NCI-H2171 (cell line): ENCODE measurements at regions not wholly inside any gene's neighbourhood (a gene's known extent, or its start where the extent isn't known, plus 50 kb on each side); places are given as distances from the start of the nearest gene placed in this dataset.
"Not testable (repeated sequence)": the region's sequence is repeated elsewhere in the genome, so short reads cannot be mapped to it uniquely, and the experiment has no call there.

ENCODE experiments used
- DNase-seq: peaks from one replicate; lab custom pipeline; 2025; lab: John Stamatoyannopoulos, UW

DNA sequence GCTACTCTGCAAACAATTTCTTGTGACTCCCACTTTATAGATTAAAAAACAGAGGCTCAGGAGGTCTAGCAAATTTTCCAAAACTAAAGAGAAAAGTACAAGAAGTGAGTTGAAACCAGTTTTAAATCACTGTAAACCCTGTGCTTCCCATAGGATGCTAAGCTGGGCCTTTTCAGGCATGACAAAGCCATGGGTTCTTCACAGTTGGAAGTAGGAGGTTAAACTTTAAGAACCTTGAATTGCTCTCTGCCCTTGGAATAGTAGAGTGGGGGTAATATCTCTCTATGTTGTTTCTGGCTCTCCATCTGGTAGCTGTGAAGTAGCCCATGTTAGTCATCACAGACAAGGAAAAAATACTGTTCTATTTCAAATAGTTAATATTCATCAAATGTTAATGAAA is 193.6 kb upstream of the SATB1 start:
- no peak for DNase-seq

GRCh38 chr3:18611991-18612390 is 186.9 kb upstream of the SATB1 start:
- no peak for DNase-seq

DNA sequence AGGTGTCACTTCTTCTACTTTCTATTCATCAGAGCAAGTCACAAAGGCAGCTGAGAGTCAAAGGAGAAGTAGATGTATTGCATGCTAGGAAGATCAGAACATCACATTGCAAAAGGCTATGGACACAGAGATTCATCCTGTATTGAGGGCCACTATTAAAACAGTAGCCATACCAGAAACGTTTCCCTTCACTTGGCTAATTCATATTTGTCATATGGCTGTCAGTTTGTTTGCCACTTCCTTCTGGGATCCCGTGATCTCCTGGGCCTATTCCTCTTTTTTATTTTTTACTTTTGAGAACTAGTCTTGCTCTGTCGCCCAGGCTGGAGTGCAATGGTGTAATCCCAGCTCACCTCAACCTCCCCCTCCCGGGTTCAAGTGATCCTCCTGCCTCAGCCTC is 184.0 kb upstream of the SATB1 start:
- no peak for DNase-seq

DNA sequence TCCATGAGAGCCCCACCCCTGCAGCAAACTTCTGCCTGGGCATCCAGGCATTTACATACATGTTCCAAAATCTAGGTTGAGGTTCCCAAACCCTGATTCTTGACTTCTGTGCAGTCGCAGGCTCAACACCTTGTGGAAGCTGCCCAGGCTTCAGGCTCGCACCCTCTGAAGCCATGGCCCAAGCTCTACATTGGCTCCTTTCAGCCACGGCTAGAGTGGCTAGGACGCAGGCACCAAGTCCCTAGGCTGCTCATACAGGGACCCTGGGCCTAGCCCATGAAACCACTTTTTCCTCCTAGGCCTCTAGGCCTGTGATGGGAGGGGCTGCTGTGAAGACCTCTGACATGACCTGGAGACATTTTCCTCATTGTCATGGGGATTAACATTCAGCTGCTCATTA is 172.8 kb upstream of the SATB1 start:
- DNase-seq: no peak

GRCh38 chr3:18593231-18593630 is 168.1 kb upstream of the SATB1 start:
- no peak for DNase-seq

DNA sequence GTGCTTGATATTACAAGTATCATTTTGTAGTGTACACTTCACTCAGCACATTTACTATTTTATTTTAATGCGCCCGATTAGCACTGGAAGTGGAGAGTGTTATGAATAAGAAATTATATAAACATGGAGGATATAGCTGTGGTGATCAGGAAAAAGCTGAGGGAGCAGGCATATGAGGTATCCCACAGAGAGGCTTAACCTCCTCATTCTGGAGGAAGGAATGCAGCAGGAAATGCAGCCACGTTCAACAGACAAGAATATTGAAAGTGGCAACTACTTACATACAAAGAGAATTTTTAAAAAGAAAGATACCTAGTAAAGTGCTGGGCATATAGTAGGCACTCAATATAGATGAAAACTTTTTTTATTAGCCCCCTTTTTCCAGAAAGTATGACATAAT is 166.0 kb upstream of the SATB1 start:
- no peak for DNase-seq

DNA sequence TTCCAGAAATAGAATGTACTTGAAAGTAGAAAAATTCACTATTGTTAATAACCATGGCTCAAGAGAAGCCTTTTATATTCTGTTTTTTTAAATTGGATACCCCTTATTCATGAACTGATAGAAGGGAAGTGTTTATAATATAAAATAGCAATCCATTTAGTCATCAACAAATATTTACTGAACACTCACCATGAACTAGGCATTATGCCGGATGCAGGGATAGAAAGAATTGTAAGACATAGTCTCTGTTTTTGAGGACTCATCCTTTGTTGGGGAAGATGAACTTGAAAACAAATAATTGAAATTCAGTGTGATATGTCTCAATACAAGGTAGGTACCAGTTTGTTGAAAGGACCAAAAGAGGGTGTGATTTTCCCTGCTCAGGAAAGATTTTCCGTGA is 160.9 kb upstream of the SATB1 start:
- DNase-seq: no peak

- no peak for DNase-seq
These were observed 160.1 kb upstream of the SATB1 start for GRCh38 chr3:18585004-18585968.

GRCh38 chr3:18580268-18580667 is 155.1 kb upstream of the SATB1 start:
- DNase-seq: no peak

- no peak for DNase-seq
These were observed 154.5 kb upstream of the SATB1 start for GRCh38 chr3:18579661-18580060.

DNA sequence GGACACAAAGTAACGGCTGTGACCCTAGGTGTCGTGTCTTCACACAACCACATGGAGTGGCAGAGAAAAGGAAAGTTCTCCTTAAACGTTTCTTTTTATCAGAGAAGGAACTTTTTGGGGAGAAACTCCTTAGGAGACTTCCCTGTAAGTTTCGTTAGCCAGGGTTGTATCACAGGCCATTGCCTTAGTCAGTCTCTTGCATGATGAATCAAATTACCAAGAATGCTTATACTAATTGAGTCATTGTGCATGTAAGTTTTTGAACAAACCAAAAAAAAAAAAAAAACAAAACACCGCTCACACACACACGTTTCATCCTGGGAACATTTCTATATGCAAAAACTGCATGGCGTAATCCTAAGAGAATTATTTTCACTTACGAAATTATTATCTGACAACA is 150.4 kb upstream of the SATB1 start:
- DNase-seq: no peak

DNA sequence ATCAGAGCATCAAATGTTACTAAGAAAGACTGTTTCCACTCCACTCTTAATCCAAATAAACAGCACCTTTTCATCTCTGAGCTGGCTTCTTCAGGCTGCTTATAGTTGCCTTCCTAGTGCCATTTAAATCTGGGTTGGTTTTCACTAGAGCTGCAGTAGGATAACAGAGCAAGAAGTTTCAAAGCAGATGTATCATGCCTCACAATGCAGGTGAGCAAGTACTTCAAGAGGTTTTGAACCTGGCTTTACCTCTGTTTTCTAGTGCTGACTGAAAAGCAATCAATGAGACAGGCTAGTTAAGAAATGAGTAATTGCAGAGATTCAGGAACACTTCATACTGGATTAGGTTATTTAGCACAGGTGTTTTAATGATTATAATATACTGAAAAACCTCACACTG is 147.7 kb upstream of the SATB1 start:
- DNase-seq: no peak

DNA sequence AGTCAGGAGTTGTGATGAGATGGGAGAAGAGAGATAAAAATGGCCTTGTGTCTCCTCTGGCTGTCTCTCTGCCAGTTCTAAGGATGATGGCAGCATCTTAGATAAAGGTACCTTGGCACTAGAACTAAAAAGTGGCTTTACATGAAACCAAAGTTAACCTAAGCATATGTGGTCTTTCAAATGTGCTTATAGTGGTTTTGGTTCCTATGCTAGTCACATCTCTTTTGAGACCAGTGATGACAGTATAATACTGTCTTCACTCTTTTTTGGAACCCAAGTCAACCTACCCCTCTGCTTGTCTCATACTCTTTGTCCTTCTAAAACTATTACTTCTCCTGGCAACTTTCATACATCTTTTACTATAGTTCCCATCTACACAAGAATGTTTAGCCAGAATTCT is 142.2 kb upstream of the SATB1 start:
- no peak for DNase-seq

DNA sequence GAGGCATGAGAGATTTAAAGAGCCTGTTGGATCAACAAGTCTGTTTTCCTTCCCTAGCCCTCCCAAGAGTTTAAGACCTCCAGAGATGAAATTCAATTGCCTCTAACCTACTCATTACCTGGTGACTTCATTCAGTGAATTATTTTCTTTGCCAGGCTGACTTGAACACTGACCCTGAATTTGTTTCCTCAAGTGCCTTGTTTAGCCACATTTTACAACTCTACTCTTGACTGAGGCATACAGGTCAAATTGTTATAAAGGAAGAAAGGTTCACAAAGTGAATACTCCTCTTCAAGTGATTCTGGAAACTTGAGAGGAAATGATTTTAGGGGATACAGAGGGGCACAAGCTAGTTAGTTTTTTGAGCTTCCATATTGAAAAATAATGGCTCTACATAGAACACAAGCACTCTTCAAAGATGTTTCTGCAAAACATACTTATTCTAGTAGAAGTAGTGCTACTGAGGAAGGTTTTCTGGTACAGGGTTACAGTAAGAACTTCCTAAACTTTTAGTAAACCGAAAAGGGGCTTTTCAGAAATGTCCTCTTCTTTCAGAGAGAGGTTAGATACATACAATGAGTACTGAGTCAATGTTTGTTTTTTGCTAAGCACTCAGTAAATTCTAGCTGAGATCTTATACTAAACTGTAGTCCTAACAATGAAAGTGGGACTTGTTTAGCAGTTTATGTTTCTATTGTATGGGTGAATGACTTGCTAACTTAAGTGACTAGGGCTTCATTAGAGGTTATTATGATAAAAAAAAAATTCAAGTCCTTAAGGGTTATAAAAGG is 137.4 kb upstream of the SATB1 start:
- no peak for DNase-seq

DNA sequence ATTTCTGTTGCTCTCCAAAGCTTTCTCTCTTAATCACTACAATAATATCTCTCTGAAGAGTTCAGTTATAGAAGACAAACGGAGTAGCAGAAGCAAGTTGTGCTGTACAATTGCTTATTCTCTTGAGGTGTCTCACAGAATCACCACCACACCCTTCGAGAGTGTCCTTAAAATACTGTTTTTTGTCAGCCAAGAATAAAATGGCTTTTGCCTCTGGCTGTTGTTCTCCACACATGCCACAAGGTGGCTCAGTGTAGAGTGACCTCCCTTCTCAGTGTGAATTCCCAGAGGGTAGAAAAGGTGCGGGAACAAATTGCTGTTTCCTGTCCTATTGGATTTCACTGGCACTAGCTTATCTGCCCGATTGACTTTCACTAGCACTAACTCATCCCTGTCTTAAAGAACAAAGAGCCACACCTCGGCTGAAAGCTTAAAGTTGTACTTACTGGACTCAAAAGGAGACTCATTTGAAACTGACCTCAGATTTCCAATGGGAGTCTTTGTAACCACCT is 134.2 kb upstream of the SATB1 start:
- DNase-seq: peak; percentile 68

DNA sequence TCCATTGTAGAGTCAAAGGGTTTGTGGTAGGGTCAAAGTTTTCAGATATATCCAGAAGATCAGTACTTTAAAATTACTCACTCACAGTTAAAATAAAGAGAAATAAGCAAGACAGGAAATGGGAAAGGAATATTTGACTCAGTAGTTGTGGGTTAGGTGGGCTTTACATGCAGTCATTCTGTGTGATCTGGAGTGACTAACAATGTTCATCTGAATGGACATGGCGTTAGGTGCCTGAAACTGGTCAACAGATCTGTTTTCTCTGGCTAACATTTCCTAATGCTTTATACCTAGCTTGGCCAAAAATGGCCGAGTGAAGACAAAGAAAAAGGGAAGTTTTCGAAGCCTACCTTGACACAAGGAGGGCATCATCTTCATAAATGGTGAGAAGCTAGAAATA is 133.4 kb upstream of the SATB1 start:
- DNase-seq: no peak

- DNase-seq: no peak
These were observed 132.1 kb upstream of the SATB1 start for GRCh38 chr3:18557216-18557615.

DNA sequence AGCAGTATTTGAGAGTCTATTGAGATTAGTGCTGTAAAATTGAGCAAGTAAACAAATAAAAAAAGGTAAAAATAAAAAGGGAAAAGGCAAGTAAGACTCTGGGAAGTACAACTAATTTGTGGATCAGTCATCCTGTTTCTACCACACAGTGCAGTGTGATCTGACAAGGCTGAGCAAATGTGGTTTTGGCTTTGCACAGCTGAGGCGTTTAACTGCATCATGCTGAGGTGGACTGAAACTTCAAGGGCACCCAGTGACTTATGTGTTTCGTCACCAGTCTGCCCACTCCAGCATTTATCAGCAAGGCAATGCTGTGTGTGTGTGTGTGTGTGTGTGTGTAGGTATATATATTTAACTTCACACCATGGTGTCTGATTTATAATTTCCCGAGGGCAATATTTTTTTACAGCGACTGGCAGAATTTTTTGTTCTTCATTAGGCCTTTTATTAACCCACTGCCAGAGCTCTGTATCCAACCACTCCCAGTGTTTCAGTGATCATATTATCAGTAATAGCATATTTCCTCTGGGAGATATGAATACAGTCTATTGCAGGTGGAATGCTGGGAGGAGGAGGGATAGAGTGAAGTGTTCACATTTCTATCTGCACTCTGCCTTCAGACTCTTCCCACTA is 131.5 kb upstream of the SATB1 start:
- DNase-seq: no peak

DNA sequence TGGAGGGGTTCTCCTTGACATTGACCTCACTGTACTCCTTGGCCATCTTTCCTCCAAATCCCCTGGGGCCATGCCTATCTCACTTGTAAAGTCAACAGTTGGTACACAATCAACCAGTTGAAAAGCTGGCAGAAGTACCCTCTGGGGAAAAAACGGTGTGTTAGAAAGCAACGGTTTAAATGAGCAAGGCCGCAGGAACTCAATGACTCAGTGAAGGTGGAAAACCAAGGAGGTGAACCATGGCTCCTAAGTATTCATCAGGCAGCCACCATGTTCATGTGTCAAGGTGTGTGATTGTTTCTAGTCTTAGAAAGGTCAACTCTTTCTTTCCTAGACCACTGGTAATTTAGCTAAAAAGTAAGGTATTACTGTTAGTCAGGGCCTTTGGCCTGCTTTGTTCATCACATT is 130.9 kb upstream of the SATB1 start:
- no peak for DNase-seq

DNA sequence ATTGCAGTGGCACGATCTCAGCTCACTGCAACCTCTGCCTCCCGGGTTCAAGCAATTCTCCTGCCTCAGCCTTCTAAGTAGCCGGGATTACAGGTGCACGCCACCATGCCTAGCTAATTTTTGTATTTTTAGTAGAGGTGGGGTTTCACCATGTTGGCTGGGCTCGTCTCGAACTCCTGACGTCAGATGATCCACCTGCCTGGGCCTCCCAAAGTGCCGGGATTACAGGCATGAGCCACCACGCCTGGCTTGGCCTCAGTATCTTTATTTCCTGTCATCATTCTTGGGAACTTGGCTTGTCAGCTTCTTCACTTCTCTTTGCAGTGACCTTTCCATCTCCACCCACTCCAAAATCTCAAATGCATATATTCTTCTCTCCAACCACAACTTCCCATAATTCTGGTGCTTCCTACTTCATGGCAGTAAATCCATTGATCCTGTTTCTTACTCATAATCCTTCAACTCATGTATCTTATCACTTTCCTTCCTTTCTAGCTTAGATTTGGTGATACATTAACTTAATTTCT is 127.5 kb upstream of the SATB1 start:
- DNase-seq: not testable (repeated sequence)

DNA sequence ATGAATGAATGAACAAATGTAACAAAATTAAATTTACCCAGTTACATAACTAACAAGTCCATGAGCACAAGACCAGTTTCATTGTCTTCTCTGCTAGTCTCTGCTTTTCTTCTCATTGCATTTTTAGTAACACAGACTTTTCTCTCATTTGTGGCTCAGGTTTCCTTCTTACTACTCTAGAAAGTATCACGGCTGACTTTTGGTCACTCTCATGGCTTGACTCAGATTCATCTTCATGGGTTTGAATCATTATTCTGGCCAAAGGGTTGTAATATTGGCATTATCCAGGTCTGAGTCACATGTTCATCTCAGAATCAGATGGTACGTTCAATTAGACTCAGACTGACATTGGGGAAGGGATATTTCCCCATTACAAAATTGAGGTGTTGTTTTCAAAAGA is 121.5 kb upstream of the SATB1 start:
- DNase-seq: no peak

- DNase-seq: no peak
These were observed 119.0 kb upstream of the SATB1 start for GRCh38 chr3:18544146-18544545.
